T-helper 2 cell treated with Interferon-gamma antibody and Interleukin-4, amounts not matched to agents 5 μg/mL and 100 μg/mL, for 36 hours (primary cell): ENCODE measurements at regions not wholly inside any gene's neighbourhood (a gene's known extent, or its start where the extent isn't known, plus 50 kb on each side); places are given as distances from the start of the nearest gene placed in this dataset.
"Not testable (repeated sequence)": the region's sequence is repeated elsewhere in the genome, so short reads cannot be mapped to it uniquely, and the experiment has no call there.

Experiments
- DNase-seq: peaks from one replicate; pipeline ENCODE4 v3.0.0; 2021; ENCODE audit warnings: low spot score
- H3K27ac Mint-ChIP-seq: one replicate; pipeline ENCODE4 v1.8.0; 2021; ENCODE audit warnings: mild to moderate bottlenecking, mixed read lengths
- H3K27me3 Mint-ChIP-seq: one replicate; pipeline ENCODE4 v1.8.0; 2021; ENCODE audit warnings: low read depth, mixed read lengths
- H3K36me3 Mint-ChIP-seq: one replicate; pipeline ENCODE4 v1.8.0; 2021; ENCODE audit warnings: low read depth, mixed read lengths
- H3K4me1 Mint-ChIP-seq: one replicate; pipeline ENCODE4 v1.8.0; 2021; ENCODE audit warnings: low read depth, mixed read lengths
- H3K4me3 Mint-ChIP-seq: one replicate; pipeline ENCODE4 v1.8.0; 2022; ENCODE audit warnings: mild to moderate bottlenecking, moderate library complexity, mixed read lengths
- H3K9me3 Mint-ChIP-seq: one replicate; pipeline ENCODE4 v1.8.0; 2021; ENCODE audit warnings: mixed read lengths

- H3K36me3 Mint-ChIP-seq, result no peaks in the 10 kb centered on the region
- H3K9me3 Mint-ChIP-seq, result no peaks in the 10 kb centered on the region
- H3K27ac Mint-ChIP-seq, result no peak overlapping the region
- H3K4me3 Mint-ChIP-seq, result no peak overlapping the region
- no peak for DNase-seq
- no peaks in the 10 kb centered on the region for H3K27me3 Mint-ChIP-seq
- no peaks in the 10 kb centered on the region for H3K4me1 Mint-ChIP-seq
Observed at GRCh38 chr2:199040522-199040921, 417.2 kb downstream of the SATB2 start.

GRCh38 chr2:199033761-199034160 lies 424.0 kb downstream of the SATB2 start:
- H3K36me3 Mint-ChIP-seq, H3K9me3 Mint-ChIP-seq, H3K27me3 Mint-ChIP-seq: not testable (repeated sequence)

GRCh38 chr2:199025146-199025545 lies 432.6 kb downstream of the SATB2 start:
- H3K4me1 Mint-ChIP-seq, result no peaks in the 10 kb centered on the region
- DNase-seq, result no peak
- H3K36me3 Mint-ChIP-seq, result no peaks in the 10 kb centered on the region

More at GRCh38 chr2:199033761-199034160, 424.0 kb downstream of the SATB2 start:
- not testable (repeated sequence) for H3K4me3 Mint-ChIP-seq, H3K4me1 Mint-ChIP-seq, H3K27ac Mint-ChIP-seq, DNase-seq

GRCh38 chr2:199024224-199024623 lies 433.5 kb downstream of the SATB2 start:
- H3K36me3 Mint-ChIP-seq, result no peaks in the 10 kb centered on the region
- no peak overlapping the region for H3K4me3 Mint-ChIP-seq
- DNase-seq, result no peak
- H3K27ac Mint-ChIP-seq, result no peak overlapping the region
- peaks cover 3% of the 10 kb centered on the region for H3K9me3 Mint-ChIP-seq
- H3K27me3 Mint-ChIP-seq, result no peaks in the 10 kb centered on the region
- H3K4me1 Mint-ChIP-seq, result no peaks in the 10 kb centered on the region

More at GRCh38 chr2:199025146-199025545, 432.6 kb downstream of the SATB2 start:
- H3K4me3 Mint-ChIP-seq, result no peak overlapping the region
- no peaks in the 10 kb centered on the region for H3K27me3 Mint-ChIP-seq
- H3K9me3 Mint-ChIP-seq, result peaks cover 3% of the 10 kb centered on the region
- H3K27ac Mint-ChIP-seq, result no peak overlapping the region

GRCh38 chr2:199019898-199020507 lies 437.7 kb downstream of the SATB2 start:
- Mint-ChIP-seq H3K4me3 (no peak overlapping the region), H3K4me1 (no peaks in the 10 kb centered on the region), H3K27ac (no peak overlapping the region), H3K36me3 (no peaks in the 10 kb centered on the region), H3K9me3 (no peaks in the 10 kb centered on the region), H3K27me3 (no peaks in the 10 kb centered on the region)
- DNase-seq, result no peak

- H3K4me1 Mint-ChIP-seq, result no peaks in the 10 kb centered on the region
- H3K9me3 Mint-ChIP-seq, result no peaks in the 10 kb centered on the region
- DNase-seq, result no peak
- H3K27me3 Mint-ChIP-seq, result no peaks in the 10 kb centered on the region
- H3K27ac Mint-ChIP-seq, result no peak overlapping the region
- no peak overlapping the region for H3K4me3 Mint-ChIP-seq
- H3K36me3 Mint-ChIP-seq, result no peaks in the 10 kb centered on the region
Observed at GRCh38 chr2:199018826-199019225, 438.9 kb downstream of the SATB2 start.

- H3K4me1 Mint-ChIP-seq, result no peaks in the 10 kb centered on the region
- DNase-seq, result no peak
- H3K27me3 Mint-ChIP-seq, result no peaks in the 10 kb centered on the region
- no peaks in the 10 kb centered on the region for H3K36me3 Mint-ChIP-seq
- H3K4me3 Mint-ChIP-seq, result no peak overlapping the region
- no peak overlapping the region for H3K27ac Mint-ChIP-seq
- H3K9me3 Mint-ChIP-seq, result peaks cover 2% of the 10 kb centered on the region
Observed at GRCh38 chr2:199015072-199015471, 442.7 kb downstream of the SATB2 start.

- Mint-ChIP-seq H3K4me1 (no peaks in the 10 kb centered on the region), H3K9me3 (peaks cover 3% of the 10 kb centered on the region), H3K4me3 (no peak overlapping the region), H3K27me3 (no peaks in the 10 kb centered on the region), H3K27ac (no peak overlapping the region), H3K36me3 (no peaks in the 10 kb centered on the region)
- no peak for DNase-seq
Observed at GRCh38 chr2:199014226-199014625, 443.5 kb downstream of the SATB2 start.

- DNase-seq, result no peak
- H3K36me3 Mint-ChIP-seq, result no peaks in the 10 kb centered on the region
- no peak overlapping the region for H3K27ac Mint-ChIP-seq
- no peak overlapping the region for H3K4me3 Mint-ChIP-seq
- no peaks in the 10 kb centered on the region for H3K27me3 Mint-ChIP-seq
- no peaks in the 10 kb centered on the region for H3K4me1 Mint-ChIP-seq
- peaks cover 3% of the 10 kb centered on the region for H3K9me3 Mint-ChIP-seq
Observed at GRCh38 chr2:199011908-199012307, 445.8 kb downstream of the SATB2 start.

GRCh38 chr2:198994678-198995077 lies 463.1 kb downstream of the SATB2 start:
- no peak for DNase-seq
- Mint-ChIP-seq H3K9me3 (peaks cover 4% of the 10 kb centered on the region), H3K36me3 (no peaks in the 10 kb centered on the region), H3K27ac (no peak overlapping the region), H3K4me1 (no peaks in the 10 kb centered on the region), H3K27me3 (no peaks in the 10 kb centered on the region), H3K4me3 (no peak overlapping the region)

GRCh38 chr2:198991431-198991830 lies 466.3 kb downstream of the SATB2 start:
- no peak overlapping the region for H3K27ac Mint-ChIP-seq
- no peaks in the 10 kb centered on the region for H3K36me3 Mint-ChIP-seq
- H3K27me3 Mint-ChIP-seq, result no peaks in the 10 kb centered on the region
- H3K4me1 Mint-ChIP-seq, result no peaks in the 10 kb centered on the region
- H3K4me3 Mint-ChIP-seq, result no peak overlapping the region
- no peak for DNase-seq
- peaks cover 6% of the 10 kb centered on the region for H3K9me3 Mint-ChIP-seq

- H3K27ac Mint-ChIP-seq, result no peak overlapping the region
- H3K36me3 Mint-ChIP-seq, result no peaks in the 10 kb centered on the region
- DNase-seq, result no peak
- no peak overlapping the region for H3K4me3 Mint-ChIP-seq
- H3K27me3 Mint-ChIP-seq, result no peaks in the 10 kb centered on the region
- H3K4me1 Mint-ChIP-seq, result no peaks in the 10 kb centered on the region
- H3K9me3 Mint-ChIP-seq, result peaks cover 23% of the 10 kb centered on the region
Observed at GRCh38 chr2:198975779-198976178, 482.0 kb downstream of the SATB2 start.

- no peak for DNase-seq
- Mint-ChIP-seq H3K27me3 (no peaks in the 10 kb centered on the region), H3K4me3 (no peak overlapping the region), H3K4me1 (no peaks in the 10 kb centered on the region), H3K9me3 (peaks cover 22% of the 10 kb centered on the region), H3K27ac (no peak overlapping the region), H3K36me3 (no peaks in the 10 kb centered on the region)
Observed at GRCh38 chr2:198973785-198974184, 484.0 kb downstream of the SATB2 start.

- H3K4me1 Mint-ChIP-seq, result no peaks in the 10 kb centered on the region
- no peaks in the 10 kb centered on the region for H3K27me3 Mint-ChIP-seq
- peaks cover 16% of the 10 kb centered on the region for H3K9me3 Mint-ChIP-seq
- no peak for DNase-seq
- no peaks in the 10 kb centered on the region for H3K36me3 Mint-ChIP-seq
- H3K4me3 Mint-ChIP-seq, result no peak overlapping the region
- H3K27ac Mint-ChIP-seq, result no peak overlapping the region
Observed at GRCh38 chr2:198973181-198973580, 484.6 kb downstream of the SATB2 start.

- H3K9me3 Mint-ChIP-seq, result no peaks in the 10 kb centered on the region
- no peak overlapping the region for H3K4me3 Mint-ChIP-seq
- no peak for DNase-seq
- no peaks in the 10 kb centered on the region for H3K27me3 Mint-ChIP-seq
- H3K36me3 Mint-ChIP-seq, result no peaks in the 10 kb centered on the region
- no peaks in the 10 kb centered on the region for H3K4me1 Mint-ChIP-seq
- H3K27ac Mint-ChIP-seq, result no peak overlapping the region
Observed at GRCh38 chr2:198968545-198968944, 489.2 kb downstream of the SATB2 start.
